ENCODE measurements at regions not wholly inside any gene's neighbourhood (a gene's known extent, or its start where the extent isn't known, plus 50 kb on each side); places are given as distances from the start of the nearest gene placed in this dataset.

DNA sequence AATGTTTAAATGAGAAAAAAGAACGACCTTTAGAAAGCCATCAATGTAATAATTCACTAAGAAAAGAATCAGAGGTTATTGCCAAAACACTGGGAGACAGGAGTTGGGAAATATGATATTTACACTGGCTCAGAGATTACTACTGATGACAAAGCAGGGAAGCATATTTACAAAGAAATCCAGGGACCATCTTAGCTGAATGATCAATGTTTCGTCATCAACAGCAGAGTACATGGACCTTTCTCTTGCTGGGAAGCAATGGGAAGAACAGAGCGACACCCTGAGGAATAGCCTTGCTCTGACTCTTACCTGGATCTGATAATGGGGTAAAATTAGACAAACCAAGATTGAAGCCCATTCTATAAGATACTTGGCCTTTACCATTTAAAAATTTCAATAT, 1293.5 kb downstream of the XPNPEP1 start:
- no peak for DNase-seq (ENCODE audit: low spot score)
- TF ChIP-seq, protein P1, sequence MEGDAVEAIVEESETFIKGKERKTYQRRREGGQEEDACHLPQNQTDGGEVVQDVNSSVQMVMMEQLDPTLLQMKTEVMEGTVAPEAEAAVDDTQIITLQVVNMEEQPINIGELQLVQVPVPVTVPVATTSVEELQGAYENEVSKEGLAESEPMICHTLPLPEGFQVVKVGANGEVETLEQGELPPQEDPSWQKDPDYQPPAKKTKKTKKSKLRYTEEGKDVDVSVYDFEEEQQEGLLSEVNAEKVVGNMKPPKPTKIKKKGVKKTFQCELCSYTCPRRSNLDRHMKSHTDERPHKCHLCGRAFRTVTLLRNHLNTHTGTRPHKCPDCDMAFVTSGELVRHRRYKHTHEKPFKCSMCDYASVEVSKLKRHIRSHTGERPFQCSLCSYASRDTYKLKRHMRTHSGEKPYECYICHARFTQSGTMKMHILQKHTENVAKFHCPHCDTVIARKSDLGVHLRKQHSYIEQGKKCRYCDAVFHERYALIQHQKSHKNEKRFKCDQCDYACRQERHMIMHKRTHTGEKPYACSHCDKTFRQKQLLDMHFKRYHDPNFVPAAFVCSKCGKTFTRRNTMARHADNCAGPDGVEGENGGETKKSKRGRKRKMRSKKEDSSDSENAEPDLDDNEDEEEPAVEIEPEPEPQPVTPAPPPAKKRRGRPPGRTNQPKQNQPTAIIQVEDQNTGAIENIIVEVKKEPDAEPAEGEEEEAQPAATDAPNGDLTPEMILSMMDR (IDR thresholded peaks at IDR 0.05; ENCODE audit: extremely low read depth, insufficient read depth, missing control alignments), result no peak
- in situ Hi-C loops (cut with MboI; ENCODE audit: low pct_unique_long_range_greater_than_20kb, low sequenced_read_pairs, unreplicated experiment), result no loop called here

DNA sequence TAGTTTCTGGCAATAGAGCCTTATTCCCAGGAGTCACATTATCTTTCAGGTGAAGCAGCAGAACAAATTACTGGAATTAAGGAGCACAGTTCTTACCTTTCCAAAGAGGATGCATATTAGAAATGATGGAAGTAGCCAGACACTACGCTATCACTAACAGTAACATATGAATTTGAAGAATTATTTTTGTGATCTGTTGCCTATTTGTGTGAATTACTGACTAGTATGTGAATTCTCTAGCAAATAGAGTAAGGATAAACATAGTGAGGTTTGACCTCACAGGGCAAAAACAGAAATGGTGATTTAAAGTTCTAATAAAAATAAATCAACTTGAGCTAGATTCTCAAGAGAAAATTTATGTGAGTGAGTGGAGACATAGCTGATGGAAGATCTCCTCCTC, 1299.3 kb downstream of the XPNPEP1 start:
- in situ Hi-C loops (cut with MboI; ENCODE audit: low pct_unique_long_range_greater_than_20kb, low sequenced_read_pairs, unreplicated experiment), result no loop called here
- TF ChIP-seq, protein P1 (IDR thresholded peaks at IDR 0.05; ENCODE audit: extremely low read depth, insufficient read depth, missing control alignments), result no peak
- no peak for DNase-seq (ENCODE audit: low spot score)

DNA sequence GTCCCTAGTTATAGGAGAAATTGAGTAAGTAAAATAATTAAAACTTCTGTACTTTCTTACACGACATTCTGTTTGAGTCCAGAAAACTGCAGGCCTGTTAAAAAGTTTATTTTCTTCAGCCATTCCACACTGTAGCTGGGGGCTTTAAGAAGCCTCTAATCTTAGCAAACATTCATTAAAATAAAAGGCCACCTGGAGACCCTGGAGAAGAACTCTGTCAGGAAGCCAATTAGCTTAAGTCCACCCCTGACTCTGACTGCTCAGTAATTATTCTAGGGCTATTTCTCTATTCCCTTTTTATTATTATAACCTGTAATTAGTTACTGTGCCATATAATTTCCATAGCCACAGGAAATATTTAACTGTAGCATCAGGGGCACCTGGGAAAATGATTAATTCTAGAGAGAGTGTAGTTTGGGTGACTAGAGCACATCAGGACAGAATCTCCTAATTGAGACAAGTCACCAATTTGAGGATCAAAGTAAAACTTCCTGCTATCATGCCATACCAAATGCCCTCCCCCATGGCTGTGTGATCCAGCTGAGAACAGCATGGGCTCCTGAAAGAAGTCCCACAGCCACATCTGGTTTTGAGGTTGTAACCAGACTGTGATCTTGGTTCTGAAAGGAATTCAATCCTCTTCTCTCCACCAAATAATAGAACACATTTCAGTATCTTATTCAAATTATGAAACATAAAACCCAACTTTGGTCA, 1302.3 kb downstream of the XPNPEP1 start:
- no peak for DNase-seq (ENCODE audit: low spot score)
- in situ Hi-C loops (cut with MboI; ENCODE audit: low pct_unique_long_range_greater_than_20kb, low sequenced_read_pairs, unreplicated experiment), result no loop called here
- TF ChIP-seq, protein P1 (IDR thresholded peaks at IDR 0.05; ENCODE audit: extremely low read depth, insufficient read depth, missing control alignments), result no peak

DNA sequence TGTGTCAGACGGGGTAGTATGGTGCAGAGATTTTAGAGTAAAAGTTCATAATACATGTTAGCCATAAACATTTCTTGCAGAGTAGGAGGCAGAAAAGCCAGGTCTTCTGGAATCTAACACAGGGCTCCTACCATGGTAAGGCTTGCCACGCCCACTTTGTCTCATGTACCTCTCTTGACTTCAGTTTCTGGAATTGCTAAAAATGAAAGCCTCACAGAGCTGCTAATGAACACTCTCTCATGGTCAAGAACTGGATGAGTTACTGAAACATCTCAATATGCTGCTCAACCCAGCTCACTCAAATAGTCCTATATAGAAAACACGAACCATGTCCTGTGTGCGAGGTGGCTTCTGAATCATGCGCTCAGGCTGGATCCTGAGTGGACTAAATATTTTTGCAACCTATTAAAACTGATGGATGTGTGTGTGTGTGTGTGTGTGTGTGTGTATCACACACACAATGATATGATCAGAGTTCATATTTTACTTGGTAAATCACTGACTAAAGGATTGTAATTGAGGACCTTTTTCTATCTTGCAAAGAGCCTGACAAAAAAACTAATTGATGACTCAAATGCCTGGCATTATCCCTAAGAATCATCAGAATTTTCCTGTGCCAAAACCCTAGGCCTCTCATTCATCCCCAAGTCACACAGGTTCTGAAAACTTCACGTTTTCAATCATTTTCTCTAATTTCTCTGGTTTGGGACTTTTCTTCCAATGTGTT, 1306.6 kb downstream of the XPNPEP1 start:
- in situ Hi-C loops (cut with MboI; ENCODE audit: low pct_unique_long_range_greater_than_20kb, low sequenced_read_pairs, unreplicated experiment), result no loop called here
- DNase-seq (ENCODE audit: low spot score), result no peak
- TF ChIP-seq, protein P1 (IDR thresholded peaks at IDR 0.05; ENCODE audit: extremely low read depth, insufficient read depth, missing control alignments), result no peak

DNA sequence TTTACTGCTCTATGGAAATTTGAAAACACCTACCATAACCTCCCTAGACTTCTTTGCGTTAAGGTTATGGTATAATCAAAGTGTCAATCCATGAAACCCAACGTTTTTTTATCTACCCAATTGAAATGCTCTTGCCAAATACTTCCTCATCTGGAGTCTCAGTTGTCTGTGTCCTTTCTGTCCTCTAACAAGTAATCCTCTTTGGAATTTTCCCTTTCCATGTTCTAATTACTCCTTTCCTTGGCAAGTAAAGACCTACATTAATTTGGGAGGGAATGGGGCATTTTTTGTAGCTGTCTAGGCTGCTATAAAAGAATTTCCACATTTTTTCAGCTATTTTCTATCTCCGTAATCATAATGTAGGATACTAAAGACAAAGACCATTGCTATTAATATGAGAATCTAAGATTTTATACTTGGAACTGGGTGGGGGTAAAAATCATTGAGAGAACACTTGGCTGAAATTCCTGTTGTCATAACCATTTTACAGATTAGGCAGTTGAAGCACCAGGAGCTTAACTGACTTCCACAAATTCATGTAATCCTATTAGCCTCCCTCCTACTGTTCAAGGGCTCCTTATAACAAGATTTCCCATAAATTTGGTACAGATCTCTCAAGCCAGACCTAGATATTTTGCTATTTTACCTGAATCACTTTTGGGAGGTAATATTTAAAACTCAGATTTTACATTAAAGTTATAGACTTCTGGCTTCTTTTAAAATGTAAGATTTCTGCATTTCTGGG, 1307.6 kb downstream of the XPNPEP1 start:
- TF ChIP-seq, protein P1 (IDR thresholded peaks at IDR 0.05; ENCODE audit: extremely low read depth, insufficient read depth, missing control alignments), result no peak
- DNase-seq (ENCODE audit: low spot score), result no peak
- in situ Hi-C loops (cut with MboI; ENCODE audit: low pct_unique_long_range_greater_than_20kb, low sequenced_read_pairs, unreplicated experiment), result no loop called here

DNA sequence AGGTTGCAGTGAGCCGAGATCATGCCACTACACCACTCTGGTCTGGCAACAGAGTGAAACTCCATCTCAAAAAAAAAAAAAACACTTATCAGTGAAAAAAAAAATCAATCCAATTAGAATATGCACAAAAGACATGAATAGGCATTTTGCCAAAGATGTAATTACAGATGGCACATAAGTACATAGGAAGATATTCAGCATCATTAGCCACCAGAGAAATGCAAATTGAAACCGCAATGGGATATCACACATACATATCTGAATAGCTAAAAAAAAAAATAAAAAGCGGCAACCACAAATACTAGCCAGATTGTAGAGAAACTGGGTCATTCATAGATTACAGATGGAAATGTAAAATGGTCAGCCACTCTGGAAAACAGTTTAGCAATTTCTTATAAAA, 1310.8 kb downstream of the XPNPEP1 start:
- DNase-seq (ENCODE audit: low spot score), result no peak
- TF ChIP-seq, protein P1 (IDR thresholded peaks at IDR 0.05; ENCODE audit: extremely low read depth, insufficient read depth, missing control alignments), result no peak
- in situ Hi-C loops (cut with MboI; ENCODE audit: low pct_unique_long_range_greater_than_20kb, low sequenced_read_pairs, unreplicated experiment), result no loop called here
